HFF-Myc (cell line): ENCODE measurements at regions not wholly inside any gene's neighbourhood (a gene's known extent, or its start where the extent isn't known, plus 50 kb on each side); places are given as distances from the start of the nearest gene placed in this dataset.

Source experiments
- DNase-seq: peaks from one replicate; pipeline ENCODE4 v3.0.0-alpha.2; 2011; ENCODE audit warnings: low read depth; ENCODE audit errors: extremely low read depth
- H3K4me3 ChIP-seq: replicated peaks from 2 replicates; pipeline ENCODE4 v1.5.1; 2011; ENCODE audit warnings: low read depth, mild to moderate bottlenecking, control low read depth, low read length
- CTCF ChIP-seq: IDR thresholded peaks from 2 replicates; pipeline ENCODE4 v1.5.1; 2012; ENCODE audit warnings: mild to moderate bottlenecking, low read depth, low read length, control low read depth; ENCODE audit errors: missing control alignments

GRCh38 chr1:191866155-191866554, 292.1 kb upstream of the RGS18 start:
- H3K4me3 ChIP-seq: no peak overlapping the region
- no peak for DNase-seq
- no peak for TF ChIP-seq CTCF

DNA sequence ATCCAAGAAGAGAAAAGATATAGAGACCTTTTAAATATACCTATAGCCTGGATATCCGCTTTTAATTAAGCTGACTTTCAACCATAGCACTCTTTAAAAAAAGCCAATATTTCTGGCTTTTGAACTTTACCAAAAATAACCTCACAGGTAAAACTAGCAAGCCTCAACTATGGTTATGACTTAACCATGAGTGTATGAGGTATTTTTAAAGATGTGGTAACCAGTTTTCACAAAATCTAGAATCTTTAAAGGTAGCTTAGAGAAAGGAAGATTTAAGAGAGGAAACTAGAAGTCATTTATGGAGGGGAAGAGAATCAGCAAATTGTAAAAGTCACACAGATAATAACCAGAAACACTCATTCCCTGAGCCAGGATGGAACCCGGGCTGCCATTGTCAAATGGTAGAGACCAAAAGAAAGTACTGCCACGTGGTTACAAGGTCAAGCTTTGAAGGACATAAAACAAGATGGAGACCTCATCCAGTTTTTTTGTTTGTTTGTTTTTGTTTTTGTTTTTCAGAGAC, 288.4 kb upstream of the RGS18 start:
- no peak for TF ChIP-seq CTCF
- no peak for DNase-seq
- no peak overlapping the region for H3K4me3 ChIP-seq

DNA sequence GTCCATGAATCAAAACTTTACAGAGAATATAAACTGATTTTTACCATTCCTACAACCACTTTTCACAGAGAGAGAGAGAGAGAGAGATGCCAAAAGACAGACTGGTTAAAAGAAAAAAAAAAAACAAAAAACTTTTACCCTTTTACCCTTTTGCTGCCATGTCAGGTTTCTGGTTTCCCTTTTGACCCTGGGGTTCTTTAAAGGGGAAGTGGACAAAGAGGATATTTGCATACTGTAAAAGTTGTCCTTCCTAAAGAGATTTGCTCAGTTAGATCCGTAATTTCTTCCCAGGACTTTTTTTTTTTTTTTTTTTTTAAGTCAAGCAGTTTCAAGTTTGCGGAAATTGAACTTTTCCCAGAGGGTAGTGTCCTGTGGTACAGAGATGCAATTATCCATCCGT, 287.8 kb upstream of the RGS18 start:
- DNase-seq: no peak
- TF ChIP-seq CTCF: no peak
- H3K4me3 ChIP-seq: no peak overlapping the region

GRCh38 chr1:191875994-191876393, 282.3 kb upstream of the RGS18 start:
- no peak overlapping the region for H3K4me3 ChIP-seq
- no peak for DNase-seq
- TF ChIP-seq CTCF: no peak

- no peak overlapping the region for H3K4me3 ChIP-seq
- no peak for TF ChIP-seq CTCF
- no peak for DNase-seq
Measured at GRCh38 chr1:191876631-191877030, 281.6 kb upstream of the RGS18 start.

GRCh38 chr1:191882870-191883269, 275.4 kb upstream of the RGS18 start:
- no peak for TF ChIP-seq CTCF
- H3K4me3 ChIP-seq: no peak overlapping the region
- no peak for DNase-seq

DNA sequence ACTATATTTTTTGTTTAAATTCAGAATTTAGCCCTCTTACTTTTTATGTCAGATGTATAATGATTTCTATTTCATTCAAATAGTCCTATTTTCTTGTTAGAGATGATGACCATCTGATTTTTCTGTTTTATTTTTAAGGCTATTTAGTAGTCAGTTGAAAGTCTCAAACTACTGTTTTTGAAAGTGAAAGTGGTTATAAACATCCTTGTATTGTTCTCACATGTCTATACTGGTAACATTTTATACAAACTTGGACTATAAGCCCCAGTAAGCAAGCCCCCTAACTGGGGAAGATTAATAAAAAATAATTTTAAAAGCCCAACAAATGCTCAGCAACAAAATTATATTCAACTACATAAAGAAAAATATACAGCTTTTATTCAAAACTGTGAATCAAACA, 271.3 kb upstream of the RGS18 start:
- H3K4me3 ChIP-seq: no peak overlapping the region
- no peak for TF ChIP-seq CTCF
- no peak for DNase-seq
